Mammary epithelial cell (primary cell): ENCODE measurements at regions not wholly inside any gene's neighbourhood (a gene's known extent, or its start where the extent isn't known, plus 50 kb on each side); places are given as distances from the start of the nearest gene placed in this dataset.

ENCODE experiments used
- CTCF ChIP-seq, 2 donors: IDR thresholded peaks in 1 of 2; conservative IDR thresholded peaks in 1 of 2; 2 replicates each; pipeline ENCODE4 v1.5.1; 2011 to 2012; ENCODE audit warnings: inconsistent platforms in 2 of 2, low read length in 2 of 2, mild to moderate bottlenecking in 2 of 2, control low read depth in 1 of 2, low read depth in 1 of 2; ENCODE audit not compliant: insufficient read depth in 1 of 2; ENCODE audit errors: extremely low read depth in 1 of 2
- EZH2 ChIP-seq: IDR thresholded peaks from 2 replicates; pipeline ENCODE4 v1.6.1; 2012; ENCODE audit warnings: low read length, inconsistent platforms, borderline replicate concordance

- TF ChIP-seq CTCF (conservative IDR thresholded peaks at IDR 0.05 in 1 of 2, IDR thresholded peaks at IDR 0.05 in 1 of 2; ENCODE audit: extremely low read depth in 1 of 2, insufficient read depth in 1 of 2, low read depth in 1 of 2, low read length in 2 of 2) (no peak), EZH2 (no peak)
These were observed 170.2 kb upstream of the F9 start for GRCh38 chrX:139360356-139360755.
